Hepatocyte (in vitro differentiated cells): ENCODE measurements at regions not wholly inside any gene's neighbourhood (a gene's known extent, or its start where the extent isn't known, plus 50 kb on each side); places are given as distances from the start of the nearest gene placed in this dataset.

Experiments
- EZH2phosphoT487 ChIP-seq: fragments of 200-600 bp; sonication (generic); IDR thresholded peaks from one replicate; pipeline ENCODE4 v1.6.1; 2018; ENCODE audit warnings: antibody characterized with exemption, mild to moderate bottlenecking, low read depth, moderate library complexity; ENCODE audit not compliant: unreplicated experiment, severe bottlenecking
- TF ChIP-seq, protein P1 (sequence below): fragments of 200-600 bp; sonication (generic); IDR thresholded peaks from 2 replicates; pipeline ENCODE4 v1.5.1; 2016; ENCODE audit warnings: antibody characterized with exemption, mild to moderate bottlenecking; ENCODE audit not compliant: poor library complexity

GRCh38 chr13:67650471-67650870 lies 420.3 kb upstream of the PCDH9 start:
- TF ChIP-seq, protein P1, sequence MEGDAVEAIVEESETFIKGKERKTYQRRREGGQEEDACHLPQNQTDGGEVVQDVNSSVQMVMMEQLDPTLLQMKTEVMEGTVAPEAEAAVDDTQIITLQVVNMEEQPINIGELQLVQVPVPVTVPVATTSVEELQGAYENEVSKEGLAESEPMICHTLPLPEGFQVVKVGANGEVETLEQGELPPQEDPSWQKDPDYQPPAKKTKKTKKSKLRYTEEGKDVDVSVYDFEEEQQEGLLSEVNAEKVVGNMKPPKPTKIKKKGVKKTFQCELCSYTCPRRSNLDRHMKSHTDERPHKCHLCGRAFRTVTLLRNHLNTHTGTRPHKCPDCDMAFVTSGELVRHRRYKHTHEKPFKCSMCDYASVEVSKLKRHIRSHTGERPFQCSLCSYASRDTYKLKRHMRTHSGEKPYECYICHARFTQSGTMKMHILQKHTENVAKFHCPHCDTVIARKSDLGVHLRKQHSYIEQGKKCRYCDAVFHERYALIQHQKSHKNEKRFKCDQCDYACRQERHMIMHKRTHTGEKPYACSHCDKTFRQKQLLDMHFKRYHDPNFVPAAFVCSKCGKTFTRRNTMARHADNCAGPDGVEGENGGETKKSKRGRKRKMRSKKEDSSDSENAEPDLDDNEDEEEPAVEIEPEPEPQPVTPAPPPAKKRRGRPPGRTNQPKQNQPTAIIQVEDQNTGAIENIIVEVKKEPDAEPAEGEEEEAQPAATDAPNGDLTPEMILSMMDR: no peak
- no peak for TF ChIP-seq EZH2phosphoT487
